ENCODE measurements at regions not wholly inside any gene's neighbourhood (a gene's known extent, or its start where the extent isn't known, plus 50 kb on each side); places are given as distances from the start of the nearest gene placed in this dataset.

GRCh38 chr15:79623488-79623887 is 191.4 kb downstream of the MINAR1 start:
- no peak overlapping the region for H3K4me2 ChIP-seq (ENCODE audit: low read length)
- H3K4me3 ChIP-seq (ENCODE audit: low read depth, low read length, poor library complexity, severe bottlenecking) = no peak overlapping the region
- H3K9me3 ChIP-seq (ENCODE audit: low read length) = no peaks in the 10 kb centered on the region
- no peaks in the 10 kb centered on the region for H3K9me2 ChIP-seq (ENCODE audit: insufficient read depth, low read length)
- intact Hi-C loops (cut with micrococcal nuclease; ENCODE audit: unreplicated experiment) = no loop called here
- H3K27ac ChIP-seq (ENCODE audit: low read depth, low read length, poor library complexity, severe bottlenecking) = no peak overlapping the region
- H4K20me1 ChIP-seq (ENCODE audit: insufficient read depth, low read length) = no peaks in the 10 kb centered on the region
- no TSS peak for BruUV-seq (replicated peaks)
- DNase-seq (ENCODE audit: low spot score) = no peak
- H3K79me2 ChIP-seq (ENCODE audit: insufficient read depth, low read depth, low read length) = no peaks in the 10 kb centered on the region
- CTCF ChIA-PET (ENCODE audit: unreplicated experiment) = no interaction called here
- no peaks in the 10 kb centered on the region for H3K4me1 ChIP-seq (ENCODE audit: insufficient read depth, low read length, poor library complexity, severe bottlenecking)
- H3K36me3 ChIP-seq (ENCODE audit: insufficient read depth, low read length) = no peaks in the 10 kb centered on the region
- H2AFZ ChIP-seq (ENCODE audit: low read length) = no peak overlapping the region
- POLR2A ChIA-PET = no interaction called here
- no peak for TF ChIP-seq CTCF (conservative IDR thresholded peaks at IDR 0.05; ENCODE audit: low read length)
- no peak for TF ChIP-seq EZH2phosphoT487 (IDR thresholded peaks at IDR 0.05; ENCODE audit: borderline replicate concordance, low read depth, low read length)

GRCh38 chr15:79629687-79630086 is 197.6 kb downstream of the MINAR1 start:
- Histone ChIP-seq H3K79me2 (ENCODE audit: insufficient read depth, low read depth, low read length) (no peaks in the 10 kb centered on the region), H2AFZ (ENCODE audit: low read length) (no peak overlapping the region), H3K4me2 (ENCODE audit: low read length) (no peak overlapping the region), H4K20me1 (ENCODE audit: insufficient read depth, low read length) (no peaks in the 10 kb centered on the region), H3K36me3 (ENCODE audit: insufficient read depth, low read length) (no peaks in the 10 kb centered on the region), H3K27ac (ENCODE audit: low read depth, low read length, poor library complexity, severe bottlenecking) (no peak overlapping the region), H3K4me3 (ENCODE audit: low read depth, low read length, poor library complexity, severe bottlenecking) (no peak overlapping the region), H3K9me3 (ENCODE audit: low read length) (no peaks in the 10 kb centered on the region), H3K9me2 (ENCODE audit: insufficient read depth, low read length) (no peaks in the 10 kb centered on the region), H3K4me1 (ENCODE audit: insufficient read depth, low read length, poor library complexity, severe bottlenecking) (no peaks in the 10 kb centered on the region)
- no TSS peak for BruUV-seq (replicated peaks)
- DNase-seq (ENCODE audit: low spot score) = no peak
- intact Hi-C loops (cut with micrococcal nuclease; ENCODE audit: unreplicated experiment) = no loop called here
- POLR2A ChIA-PET = no interaction called here
- TF ChIP-seq CTCF (conservative IDR thresholded peaks at IDR 0.05; ENCODE audit: low read length) = no peak
- no peak for TF ChIP-seq EZH2phosphoT487 (IDR thresholded peaks at IDR 0.05; ENCODE audit: borderline replicate concordance, low read depth, low read length)
- CTCF ChIA-PET (ENCODE audit: unreplicated experiment) = no interaction called here

GRCh38 chr15:79632457-79632856 is 200.3 kb downstream of the MINAR1 start:
- no peak overlapping the region for H3K27ac ChIP-seq (ENCODE audit: low read depth, low read length, poor library complexity, severe bottlenecking)
- BruUV-seq (replicated peaks) = no TSS peak
- no peaks in the 10 kb centered on the region for H3K36me3 ChIP-seq (ENCODE audit: insufficient read depth, low read length)
- ChIA-PET CTCF (ENCODE audit: unreplicated experiment) (no interaction called here), POLR2A (interaction anchor here (1.1 kb wide), 1 partner anchor 13 kb away, joined by 3 read pairs; no protein-coding TSS in a partner anchor)
- H3K4me2 ChIP-seq (ENCODE audit: low read length) = no peak overlapping the region
- TF ChIP-seq EZH2phosphoT487 (IDR thresholded peaks at IDR 0.05; ENCODE audit: borderline replicate concordance, low read depth, low read length) = no peak
- TF ChIP-seq CTCF (conservative IDR thresholded peaks at IDR 0.05; ENCODE audit: low read length) = no peak
- H3K4me1 ChIP-seq (ENCODE audit: insufficient read depth, low read length, poor library complexity, severe bottlenecking) = no peaks in the 10 kb centered on the region
- H3K4me3 ChIP-seq (ENCODE audit: low read depth, low read length, poor library complexity, severe bottlenecking) = no peak overlapping the region
- H3K79me2 ChIP-seq (ENCODE audit: insufficient read depth, low read depth, low read length) = no peaks in the 10 kb centered on the region
- H3K9me2 ChIP-seq (ENCODE audit: insufficient read depth, low read length) = no peaks in the 10 kb centered on the region
- intact Hi-C loops (cut with micrococcal nuclease; ENCODE audit: unreplicated experiment) = no loop called here
- DNase-seq (ENCODE audit: low spot score) = no peak
- H2AFZ ChIP-seq (ENCODE audit: low read length) = no peak overlapping the region
- no peaks in the 10 kb centered on the region for H3K9me3 ChIP-seq (ENCODE audit: low read length)
- no peaks in the 10 kb centered on the region for H4K20me1 ChIP-seq (ENCODE audit: insufficient read depth, low read length)
